ENCODE measurements at regions not wholly inside any gene's neighbourhood (a gene's known extent, or its start where the extent isn't known, plus 50 kb on each side); places are given as distances from the start of the nearest gene placed in this dataset.

- DNase-seq: no peak
These were observed 136.5 kb upstream of the CDH20 start for GRCh38 chr18:61196750-61197149.

- no peak for DNase-seq
These were observed 134.7 kb upstream of the CDH20 start for GRCh38 chr18:61198486-61198885.

GRCh38 chr18:61199171-61199848 is 133.9 kb upstream of the CDH20 start:
- no peak for DNase-seq

- DNase-seq: no peak
These were observed 131.7 kb upstream of the CDH20 start for GRCh38 chr18:61201511-61201910.

- DNase-seq: no peak
These were observed 130.1 kb upstream of the CDH20 start for GRCh38 chr18:61203151-61203550.

DNA sequence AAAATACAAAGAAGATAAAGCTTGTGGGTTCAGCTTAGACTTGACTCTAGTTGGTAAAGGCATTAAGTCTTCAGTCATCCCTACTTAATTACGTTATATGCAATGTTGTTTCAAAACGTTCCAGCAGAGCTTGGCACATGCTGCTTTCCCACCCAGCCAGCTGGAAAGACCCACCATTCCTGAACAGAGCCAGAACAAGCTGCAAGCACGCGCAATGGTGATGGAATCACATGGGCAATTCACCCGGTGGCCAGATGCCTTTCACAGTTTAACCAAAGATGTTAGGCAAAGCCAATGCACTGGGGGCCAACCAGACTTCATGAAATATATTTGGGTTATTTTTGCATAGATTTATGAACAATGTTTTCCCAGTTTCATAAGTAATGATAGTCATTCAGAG is 123.4 kb upstream of the CDH20 start:
- no peak for DNase-seq

DNA sequence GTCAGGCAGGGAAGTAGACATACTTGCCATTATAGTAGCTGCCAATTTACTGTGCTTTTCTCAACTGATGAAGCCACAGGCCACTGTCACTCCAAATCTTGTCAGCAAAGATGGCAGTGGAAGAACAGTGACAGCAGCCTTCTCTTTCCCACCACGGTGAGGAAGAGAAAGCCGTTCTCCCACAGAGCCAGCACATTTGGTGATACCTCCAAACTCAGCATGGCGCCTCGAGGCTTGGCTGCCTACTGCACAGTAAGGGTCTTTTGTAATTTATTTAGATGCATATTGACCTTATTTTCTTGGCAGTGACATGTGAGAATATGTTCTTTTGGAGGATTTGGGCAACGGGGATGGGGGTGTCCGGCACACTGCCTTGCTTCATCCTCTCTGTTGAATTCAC is 117.2 kb upstream of the CDH20 start:
- DNase-seq: no peak

DNA sequence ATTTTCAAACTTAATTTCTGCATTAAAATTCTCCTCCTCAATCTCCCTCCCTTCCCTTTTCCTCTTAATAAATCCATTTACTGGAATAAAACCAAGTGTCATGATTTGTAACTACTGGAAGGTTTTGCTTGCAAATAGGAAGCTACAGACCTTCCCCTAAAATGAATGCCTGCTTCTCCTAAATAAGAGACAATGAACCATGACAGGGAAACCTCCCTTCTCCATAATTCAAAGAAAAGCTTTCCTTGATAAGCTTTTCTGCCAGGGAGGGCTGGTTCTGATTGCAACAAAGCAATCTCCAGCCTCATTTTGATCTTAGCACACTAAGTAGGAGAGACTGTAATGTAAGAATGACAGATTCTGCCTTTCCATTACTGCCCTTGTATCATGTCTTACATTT is 111.0 kb upstream of the CDH20 start:
- no peak for DNase-seq

DNA sequence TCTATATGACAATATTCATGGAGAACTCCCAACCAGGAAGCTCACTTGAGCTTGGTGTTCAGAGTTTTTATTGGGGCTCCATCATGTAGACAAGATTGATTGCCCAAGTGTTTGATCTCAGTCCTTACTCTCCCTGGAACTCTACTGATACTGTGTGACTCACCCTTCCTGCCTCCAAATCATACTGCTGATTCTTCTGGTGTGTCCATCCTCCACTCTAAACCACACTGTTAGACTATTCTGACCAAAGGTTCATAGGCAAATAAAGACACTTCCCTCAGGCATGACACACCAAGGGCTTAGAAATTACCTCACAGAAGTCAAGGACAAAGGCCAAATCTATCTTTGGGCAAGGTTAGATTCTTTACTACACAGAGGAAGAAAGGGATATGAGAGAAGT is 107.9 kb upstream of the CDH20 start:
- DNase-seq: no peak

GRCh38 chr18:61236356-61237057 is 96.7 kb upstream of the CDH20 start:
- DNase-seq: no peak

GRCh38 chr18:61237529-61237928 is 95.7 kb upstream of the CDH20 start:
- DNase-seq: no peak

GRCh38 chr18:61239051-61239450 is 94.2 kb upstream of the CDH20 start:
- no peak for DNase-seq

DNA sequence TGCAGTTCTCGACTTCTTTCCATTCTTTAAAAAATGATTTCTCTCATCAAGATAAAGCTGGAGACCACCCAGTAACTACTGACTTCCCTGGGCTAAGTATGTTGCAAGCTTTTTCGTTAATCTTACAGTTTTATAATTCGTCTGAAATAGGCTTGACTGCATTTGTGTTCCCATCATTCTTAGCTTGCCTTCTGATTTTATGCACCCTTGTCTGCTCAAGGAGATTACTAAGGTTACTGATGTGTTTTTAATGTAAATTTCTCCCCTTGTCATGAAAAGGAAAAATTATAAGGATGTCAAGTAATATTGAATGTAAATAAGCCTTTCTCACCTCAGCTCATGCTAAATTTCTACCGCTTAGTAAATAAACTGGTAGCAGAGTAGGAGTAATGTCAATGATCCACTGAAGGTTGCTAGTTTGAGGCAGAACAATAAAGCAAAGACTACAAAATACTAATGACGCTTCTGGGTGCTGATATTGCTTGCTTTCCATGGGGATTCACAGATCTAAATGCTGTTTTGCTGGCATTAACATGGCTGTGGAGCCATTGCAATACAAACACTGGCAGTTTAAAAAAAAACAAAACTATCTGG is 91.9 kb upstream of the CDH20 start:
- no peak for DNase-seq

- DNase-seq: no peak
These were observed 88.6 kb upstream of the CDH20 start for GRCh38 chr18:61244632-61245031.

GRCh38 chr18:61245276-61245675 is 88.0 kb upstream of the CDH20 start:
- DNase-seq: no peak

DNA sequence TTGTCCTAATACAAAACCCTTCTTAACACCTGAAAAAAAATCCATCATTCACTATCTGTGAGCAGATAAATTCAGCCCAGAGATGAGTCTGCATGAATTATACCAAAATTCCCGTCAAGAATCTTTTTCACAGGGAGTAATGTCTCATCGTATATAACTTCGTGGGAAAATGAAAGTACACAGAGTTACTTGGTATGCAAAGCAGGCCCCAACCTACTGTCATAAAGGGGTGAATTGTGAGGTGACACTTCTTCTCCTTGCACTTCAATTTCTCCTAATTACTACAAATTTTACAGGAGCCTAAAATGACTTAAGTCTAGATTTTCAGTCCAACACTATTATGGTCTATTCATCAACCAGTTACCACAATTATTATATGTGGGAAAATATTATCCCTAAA is 84.6 kb upstream of the CDH20 start:
- DNase-seq: no peak

GRCh38 chr18:61256291-61256690 is 76.9 kb upstream of the CDH20 start:
- DNase-seq: no peak

- DNase-seq: no peak
These were observed 71.4 kb upstream of the CDH20 start for GRCh38 chr18:61261870-61262269.

GRCh38 chr18:61272793-61273192 is 60.4 kb upstream of the CDH20 start:
- no peak for DNase-seq

DNA sequence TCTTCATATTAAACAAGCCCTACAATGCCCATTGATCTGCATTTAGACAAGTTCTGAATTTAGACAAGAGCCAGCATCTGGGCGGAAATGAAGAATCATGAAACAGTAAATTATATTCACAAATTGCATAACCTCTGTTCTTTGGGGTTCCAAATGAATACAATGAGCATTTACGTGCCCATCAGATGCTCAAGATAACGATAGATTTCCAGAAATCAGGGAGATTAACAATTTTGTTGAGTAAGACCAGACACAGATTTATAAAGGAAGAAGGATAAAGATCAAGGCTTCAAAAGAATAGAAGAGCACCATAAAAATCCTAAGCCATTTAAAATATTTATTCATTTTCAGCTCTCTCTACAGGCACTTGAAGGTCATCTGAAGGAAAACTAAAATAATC is 59.7 kb upstream of the CDH20 start:
- DNase-seq: no peak

DNA sequence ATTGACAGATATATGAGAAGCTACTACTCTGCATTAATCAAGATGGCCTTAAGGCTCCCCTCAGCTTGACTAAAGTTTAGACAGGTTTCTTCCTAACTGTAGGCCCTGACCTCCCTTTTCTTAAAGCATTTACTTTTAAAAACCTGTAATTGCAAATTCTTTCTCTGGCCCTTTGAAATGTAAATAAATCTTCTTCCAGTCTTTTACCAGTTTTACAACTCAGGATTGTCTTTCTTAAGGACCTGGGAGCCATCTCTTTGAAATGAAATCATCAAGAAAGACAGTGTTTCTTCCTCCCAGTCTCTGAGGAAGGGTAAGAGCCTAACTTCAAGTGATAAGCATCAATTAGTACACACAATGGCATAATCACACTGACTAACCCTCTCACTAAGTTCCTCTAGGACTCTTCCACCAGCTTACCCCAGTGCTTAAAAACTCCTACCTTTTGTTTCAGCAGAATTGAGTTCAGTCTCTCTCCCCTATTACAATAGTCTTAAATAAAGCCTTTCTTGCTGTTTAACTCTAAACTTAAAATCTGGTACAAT is 58.7 kb upstream of the CDH20 start:
- no peak for DNase-seq

DNA sequence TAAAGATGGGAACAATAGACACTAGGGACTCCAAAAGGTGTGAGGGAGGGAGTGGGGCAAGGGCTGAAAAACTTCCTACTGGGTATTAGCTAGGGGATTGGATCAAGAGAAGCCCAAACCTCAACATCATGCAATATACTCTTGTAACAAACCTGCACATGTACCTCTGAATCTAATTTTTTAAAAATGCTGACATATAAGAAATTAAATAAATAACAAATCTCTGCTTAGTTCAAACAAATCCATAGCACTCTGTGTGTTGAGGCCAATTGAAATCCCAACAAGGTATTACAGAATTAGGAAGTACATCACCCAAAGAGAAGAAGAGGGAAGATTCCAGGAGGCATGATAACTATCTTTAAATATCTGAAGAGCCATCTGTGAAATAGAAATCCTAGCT is 55.4 kb upstream of the CDH20 start:
- DNase-seq: no peak

GRCh38 chr18:61281431-61281830 is 51.8 kb upstream of the CDH20 start:
- no peak for DNase-seq

DNA sequence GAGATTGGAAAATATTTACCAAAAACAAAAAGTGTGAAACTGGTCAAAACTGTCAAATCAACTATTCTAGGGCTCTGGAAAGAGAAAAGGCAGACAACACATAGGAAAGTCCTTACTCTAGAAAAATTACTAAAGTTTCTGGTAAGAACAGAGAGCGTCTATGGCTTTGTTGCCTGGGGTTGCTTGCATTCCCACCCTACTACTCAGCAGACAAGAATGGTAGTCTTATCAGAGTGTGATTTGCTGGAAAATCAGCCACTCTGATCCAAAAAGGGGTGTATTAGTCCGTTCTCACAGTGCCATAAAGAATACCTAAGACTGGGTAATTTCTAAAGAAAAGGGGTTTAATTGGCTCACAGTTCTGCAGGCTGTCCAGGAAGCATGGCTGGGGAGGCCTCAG is 50.3 kb upstream of the CDH20 start:
- DNase-seq: no peak
